Type B pancreatic cell (in vitro differentiated cells): ENCODE measurements at regions not wholly inside any gene's neighbourhood (a gene's known extent, or its start where the extent isn't known, plus 50 kb on each side); places are given as distances from the start of the nearest gene placed in this dataset.

Source experiments
- DNase-seq: peaks from one replicate; pipeline ENCODE4 v3.0.0; 2021; ENCODE audit warnings: mixed read lengths; ENCODE audit not compliant: unreplicated experiment; ENCODE audit errors: extremely low spot score
- H3K27ac Mint-ChIP-seq: 2 replicates; pipeline ENCODE4 v1.8.0; 2021; ENCODE audit warnings: mild to moderate bottlenecking, mixed read lengths
- H3K27me3 Mint-ChIP-seq: 2 replicates; pipeline ENCODE4 v1.8.0; 2021; ENCODE audit warnings: mixed read lengths
- H3K36me3 Mint-ChIP-seq: 2 replicates; pipeline ENCODE4 v1.8.0; 2021; ENCODE audit warnings: mixed read lengths
- H3K4me1 Mint-ChIP-seq: one replicate; pipeline ENCODE4 v1.8.0; 2021; ENCODE audit warnings: mixed read lengths; ENCODE audit not compliant: unreplicated experiment
- H3K4me3 Mint-ChIP-seq: 2 replicates; pipeline ENCODE4 v1.8.0; 2021; ENCODE audit warnings: mild to moderate bottlenecking, mixed read lengths
- H3K9me3 Mint-ChIP-seq: 2 replicates; pipeline ENCODE4 v1.8.0; 2021; ENCODE audit warnings: mixed read lengths
- CTCF ChIP-seq: fragments of 200-600 bp; sonication (generic); conservative IDR thresholded peaks from 2 replicates; pipeline ENCODE4 v1.5.0; 2021; ENCODE audit warnings: antibody characterized with exemption, mild to moderate bottlenecking

GRCh38 chr14:101502761-101503392 lies 58.4 kb upstream of the DIO3 start:
- no peak for TF ChIP-seq CTCF
- Mint-ChIP-seq H3K36me3 (no peaks in the 10 kb centered on the region), H3K27me3 (peaks cover 8% of the 10 kb centered on the region), H3K4me1 (no peaks in the 10 kb centered on the region), H3K9me3 (no peaks in the 10 kb centered on the region), H3K4me3 (no peak overlapping the region), H3K27ac (no peak overlapping the region)
- DNase-seq: no peak

- TF ChIP-seq CTCF: no peak
- DNase-seq: no peak
- Mint-ChIP-seq H3K4me1 (no peaks in the 10 kb centered on the region), H3K27me3 (peaks cover 8% of the 10 kb centered on the region), H3K27ac (no peak overlapping the region), H3K9me3 (no peaks in the 10 kb centered on the region), H3K4me3 (no peak overlapping the region), H3K36me3 (no peaks in the 10 kb centered on the region)
These were observed 57.7 kb upstream of the DIO3 start for GRCh38 chr14:101503431-101504095.

- TF ChIP-seq CTCF: no peak
- no peak overlapping the region for H3K4me3 Mint-ChIP-seq
- no peaks in the 10 kb centered on the region for H3K36me3 Mint-ChIP-seq
- DNase-seq: no peak
- H3K27ac Mint-ChIP-seq: no peak overlapping the region
- H3K9me3 Mint-ChIP-seq: no peaks in the 10 kb centered on the region
- no peaks in the 10 kb centered on the region for H3K4me1 Mint-ChIP-seq
- peaks cover 8% of the 10 kb centered on the region for H3K27me3 Mint-ChIP-seq
These were observed 57.0 kb upstream of the DIO3 start for GRCh38 chr14:101504096-101504948.

- Mint-ChIP-seq H3K4me3 (no peak overlapping the region), H3K27me3 (peaks cover 8% of the 10 kb centered on the region), H3K36me3 (no peaks in the 10 kb centered on the region), H3K27ac (no peak overlapping the region), H3K9me3 (no peaks in the 10 kb centered on the region), H3K4me1 (no peaks in the 10 kb centered on the region)
- no peak for DNase-seq
- no peak for TF ChIP-seq CTCF
These were observed 55.9 kb upstream of the DIO3 start for GRCh38 chr14:101505236-101505970.

GRCh38 chr14:101506211-101506925 lies 54.9 kb upstream of the DIO3 start:
- H3K9me3 Mint-ChIP-seq: no peaks in the 10 kb centered on the region
- peaks cover 6% of the 10 kb centered on the region for H3K27me3 Mint-ChIP-seq
- no peak overlapping the region for H3K27ac Mint-ChIP-seq
- no peaks in the 10 kb centered on the region for H3K4me1 Mint-ChIP-seq
- H3K4me3 Mint-ChIP-seq: no peak overlapping the region
- no peak for DNase-seq
- TF ChIP-seq CTCF: no peak
- no peaks in the 10 kb centered on the region for H3K36me3 Mint-ChIP-seq
